Right kidney (tissue), 1 donor: ENCODE measurements at regions not wholly inside any gene's neighbourhood (a gene's known extent, or its start where the extent isn't known, plus 50 kb on each side); places are given as distances from the start of the nearest gene placed in this dataset.
"Not testable (repeated sequence)": the region's sequence is repeated elsewhere in the genome, so short reads cannot be mapped to it uniquely, and the experiment has no call there.

Experiments
- DNase-seq: peaks from one replicate; pipeline ENCODE4 v3.0.0-alpha.2; 2016

GRCh38 chr16:55072976-55073375 is 142.3 kb downstream of the IRX5 start:
- DNase-seq = no peak

GRCh38 chr16:55073830-55074229 is 143.2 kb downstream of the IRX5 start:
- no peak for DNase-seq

- DNase-seq = not testable (repeated sequence)
Observed at GRCh38 chr16:55075208-55075607, 144.5 kb downstream of the IRX5 start.

- DNase-seq = no peak
Observed at GRCh38 chr16:55076053-55076452, 145.4 kb downstream of the IRX5 start.

DNA sequence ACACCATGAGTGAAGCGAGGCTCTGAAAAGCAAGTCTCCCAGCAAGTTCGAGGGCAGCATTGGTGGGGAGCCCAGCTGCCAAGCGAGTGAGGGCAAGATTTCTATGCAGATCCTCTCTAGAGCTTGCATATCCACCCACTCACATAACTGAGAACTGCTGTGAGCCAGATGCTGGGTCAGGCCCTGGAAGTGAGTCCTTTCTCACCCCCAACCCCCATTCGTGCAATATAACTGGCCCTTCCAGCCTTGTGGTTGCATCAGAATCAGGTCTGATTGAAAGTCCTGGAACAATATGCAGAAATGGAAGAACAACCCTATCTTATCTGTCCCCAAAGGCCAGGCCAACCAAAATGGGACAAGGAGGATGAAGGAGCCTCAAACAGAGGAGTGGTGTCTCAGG is 146.6 kb downstream of the IRX5 start:
- no peak for DNase-seq

- DNase-seq = no peak
Observed at GRCh38 chr16:55078153-55078552, 147.5 kb downstream of the IRX5 start.

- no peak for DNase-seq
Observed at GRCh38 chr16:55078699-55079410, 148.2 kb downstream of the IRX5 start.

DNA sequence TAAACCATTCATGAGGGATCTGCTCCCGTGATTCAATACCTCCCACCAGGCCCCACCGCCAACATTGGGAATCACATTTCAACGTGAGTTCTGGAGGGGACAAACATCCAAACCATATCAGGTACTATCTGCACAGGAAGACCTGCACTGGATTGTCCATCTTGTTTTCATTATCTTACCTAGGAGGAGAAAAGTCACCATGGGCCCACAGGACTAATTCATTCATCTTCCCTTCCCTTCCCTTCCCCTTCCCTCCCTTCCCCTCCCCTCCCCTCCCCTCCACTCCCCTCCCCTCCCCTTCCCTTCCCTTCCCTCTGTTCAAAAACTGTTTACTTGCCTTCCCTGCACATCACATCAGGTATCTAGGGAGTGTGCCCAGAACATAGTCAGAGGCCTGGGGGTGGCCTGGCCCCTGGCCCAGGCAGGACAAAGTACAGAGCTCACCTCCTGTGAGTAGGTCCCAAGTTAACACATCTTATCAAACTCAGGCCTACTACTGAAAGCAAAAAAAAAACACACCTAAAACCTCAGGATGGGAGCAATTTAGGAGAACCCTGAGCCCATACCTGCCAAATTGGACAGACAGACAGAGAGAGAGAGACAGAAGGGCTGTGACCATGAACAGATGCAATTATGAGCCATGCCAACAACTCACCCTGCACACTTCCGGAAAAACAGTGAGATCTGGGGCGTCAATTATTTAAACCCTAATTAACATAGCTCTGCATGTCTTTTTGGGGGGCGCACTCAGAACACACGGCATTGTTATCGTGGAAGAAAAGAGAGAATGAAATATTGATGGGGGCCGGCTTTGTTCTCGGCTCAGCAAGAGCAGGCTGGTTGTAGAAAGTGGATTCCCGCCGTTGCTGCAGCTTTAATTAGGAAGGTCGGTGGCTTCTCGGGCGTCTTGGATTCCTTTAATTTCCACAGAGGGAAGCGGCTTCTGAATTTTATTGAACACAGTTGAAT is 151.2 kb downstream of the IRX5 start:
- DNase-seq = no peak

- DNase-seq = no peak
Observed at GRCh38 chr16:55082591-55082976, 151.9 kb downstream of the IRX5 start.

DNA sequence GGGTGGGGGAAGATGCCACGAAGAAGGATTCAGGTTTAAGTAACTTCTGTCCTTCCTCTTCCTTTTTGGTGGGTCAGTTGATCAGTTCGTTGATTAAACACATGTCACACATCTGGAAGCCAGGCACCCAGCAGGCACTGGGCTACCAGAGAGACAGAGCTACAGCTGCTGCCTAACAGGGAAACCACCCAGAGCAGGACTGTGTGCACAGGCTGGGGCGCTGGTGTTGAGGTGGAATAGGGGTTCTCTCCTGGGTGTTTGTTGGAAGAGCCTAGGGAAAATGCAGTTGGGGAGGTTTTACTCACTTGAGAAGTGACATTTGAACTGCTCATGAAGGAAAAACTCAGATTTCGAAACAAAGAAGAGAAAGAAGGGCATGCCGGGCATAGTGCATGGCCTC is 152.4 kb downstream of the IRX5 start:
- no peak for DNase-seq

GRCh38 chr16:55088098-55088497 is 157.4 kb downstream of the IRX5 start:
- no peak for DNase-seq

DNA sequence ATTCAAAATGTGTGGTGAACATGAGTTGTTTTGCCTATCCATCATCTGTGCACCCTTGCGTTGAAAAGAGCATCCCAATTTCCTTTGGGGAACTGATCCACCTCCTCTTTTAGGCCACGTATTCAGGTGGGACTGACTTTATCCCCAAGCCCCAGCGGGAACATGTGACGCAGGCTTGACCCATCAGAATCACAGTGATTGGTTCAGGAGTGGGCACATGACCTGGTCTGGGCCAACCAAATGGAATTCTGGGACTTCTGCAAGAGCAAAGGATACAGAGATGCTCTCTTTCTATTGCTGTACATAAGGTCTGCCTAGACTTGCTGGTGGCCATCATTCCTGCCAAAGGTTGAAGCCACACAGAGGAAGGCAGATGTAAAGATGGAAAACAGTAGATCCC is 158.9 kb downstream of the IRX5 start:
- no peak for DNase-seq

GRCh38 chr16:55091213-55091870 is 160.7 kb downstream of the IRX5 start:
- no peak for DNase-seq

- DNase-seq = no peak
Observed at GRCh38 chr16:55091871-55092230, 161.2 kb downstream of the IRX5 start.

- no peak for DNase-seq
Observed at GRCh38 chr16:55100100-55100499, 169.4 kb downstream of the IRX5 start.

DNA sequence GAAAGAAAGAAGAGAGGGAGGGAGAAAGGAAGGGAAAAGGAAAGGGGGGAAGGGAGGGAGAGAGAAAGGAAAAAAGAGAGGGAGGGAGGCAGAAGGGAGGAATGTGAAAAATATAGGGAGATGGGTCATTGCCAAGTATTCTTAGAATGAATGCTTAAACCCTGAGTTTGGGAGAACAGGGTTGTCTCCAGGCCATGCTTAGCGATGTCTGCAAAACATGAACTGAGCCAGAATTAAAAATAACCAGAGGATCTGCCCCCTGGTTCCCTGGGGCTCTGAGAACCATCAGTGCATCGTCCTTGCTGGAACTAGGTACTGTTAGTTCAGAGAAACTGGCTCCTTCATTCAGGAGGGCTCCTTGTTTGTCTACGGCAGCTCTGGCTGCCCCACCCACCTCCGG is 170.4 kb downstream of the IRX5 start:
- no peak for DNase-seq

DNA sequence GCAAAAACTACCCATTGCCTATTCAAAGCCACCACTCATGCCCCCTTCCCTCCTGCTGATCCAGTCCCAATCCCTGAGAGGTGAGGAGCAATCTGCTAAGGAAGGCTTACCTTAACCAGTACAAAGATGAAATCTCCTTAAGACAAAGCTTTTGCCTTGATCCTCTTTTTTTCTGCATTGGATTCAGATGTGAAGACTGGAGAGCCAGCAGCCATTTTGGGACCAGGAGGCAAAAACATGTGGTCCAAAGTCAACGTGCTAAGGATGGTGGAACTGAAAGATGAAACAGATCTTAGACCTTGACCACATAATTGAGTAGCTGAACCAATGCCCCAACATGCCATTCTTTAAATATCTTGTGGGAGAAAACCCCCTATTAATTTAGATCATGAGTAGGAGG is 171.4 kb downstream of the IRX5 start:
- DNase-seq = no peak

- DNase-seq = no peak
Observed at GRCh38 chr16:55102531-55102930, 171.9 kb downstream of the IRX5 start.

DNA sequence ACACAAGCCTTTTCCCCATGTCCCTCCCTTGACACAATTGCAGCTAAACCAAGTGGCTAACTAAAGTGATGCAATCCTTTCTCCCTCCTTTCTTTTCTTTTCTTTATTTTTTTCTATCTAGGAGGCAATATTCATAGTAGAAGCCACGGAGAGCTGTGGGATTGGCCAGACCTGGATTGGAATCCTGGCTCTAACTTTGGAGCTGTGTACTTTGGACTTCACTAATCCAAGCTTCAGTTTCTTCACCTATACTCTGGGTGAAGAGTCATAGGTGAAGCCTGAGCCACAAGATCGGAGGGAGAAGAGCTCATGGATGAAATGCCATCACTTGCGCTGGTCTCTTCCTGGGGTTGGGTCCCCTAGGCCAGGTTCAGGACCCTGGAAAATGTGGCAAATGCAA is 177.2 kb downstream of the IRX5 start:
- no peak for DNase-seq

GRCh38 chr16:55113210-55113609 is 182.5 kb downstream of the IRX5 start:
- no peak for DNase-seq

- DNase-seq = no peak
Observed at GRCh38 chr16:55115506-55115905, 184.8 kb downstream of the IRX5 start.

- no peak for DNase-seq
Observed at GRCh38 chr16:55116165-55116920, 185.7 kb downstream of the IRX5 start.
